A673 (cell line): ENCODE measurements at regions not wholly inside any gene's neighbourhood (a gene's known extent, or its start where the extent isn't known, plus 50 kb on each side); places are given as distances from the start of the nearest gene placed in this dataset.

Experiments used
- BruUV-seq: library from RNA; stranded (reverse); fragments of 400-500 nt; replicated peaks from 2 replicates; lab custom pipeline; 2021; lab: Mats Ljungman, UMichigan
- CTCF ChIA-PET: fragments of 300-600 bp; sonication (Branson Sonifier 250); formaldehyde crosslinking; loops from one replicate; lab custom pipeline; 2022; ENCODE audit warnings: antibody characterized with exemption; lab: Charles Lee
- POLR2A ChIA-PET: fragments of 300-600 bp; sonication (Branson Sonifier 250); formaldehyde crosslinking; loops from one replicate; lab custom pipeline; 2022; ENCODE audit warnings: antibody characterized with exemption; ENCODE audit not compliant: low non-redundant PET; lab: Charles Lee
- DNase-seq: peaks from one replicate; pipeline ENCODE4 v3.0.0-alpha.2; 2015; ENCODE audit warnings: low spot score
- H3K27ac ChIP-seq: fragments of 200-600 bp; sonication (generic); 2 replicates; pipeline ENCODE4 v1.5.1; 2016; ENCODE audit warnings: mixed run types, low read depth, mild to moderate bottlenecking, mixed read lengths, antibody characterized with exemption, low read length; ENCODE audit not compliant: poor library complexity, severe bottlenecking
- H3K27me3 ChIP-seq: fragments of 200-600 bp; sonication (generic); replicated peaks from 2 replicates; pipeline ENCODE4 v1.6.1; 2017; ENCODE audit warnings: mixed run types, low read depth, mild to moderate bottlenecking, mixed read lengths, antibody characterized with exemption, low read length; ENCODE audit not compliant: insufficient read depth, poor library complexity
- H3K36me3 ChIP-seq: fragments of 200-600 bp; sonication (generic); 2 replicates; pipeline ENCODE4 v1.6.1; 2016; ENCODE audit warnings: mixed run types, mild to moderate bottlenecking, mixed read lengths, antibody characterized with exemption, low read length; ENCODE audit not compliant: insufficient read depth, poor library complexity, severe bottlenecking
- H3K4me1 ChIP-seq: fragments of 200-600 bp; sonication (generic); 2 replicates; pipeline ENCODE4 v1.6.1; 2017; ENCODE audit warnings: mixed run types, mild to moderate bottlenecking, mixed read lengths, antibody characterized with exemption, low read length; ENCODE audit not compliant: insufficient read depth, poor library complexity, severe bottlenecking
- H3K4me3 ChIP-seq: fragments of 200-600 bp; sonication (generic); 2 replicates; pipeline ENCODE4 v1.5.1; 2016; ENCODE audit warnings: low read depth, mixed run types, mild to moderate bottlenecking, mixed read lengths, low read length; ENCODE audit not compliant: poor library complexity, severe bottlenecking
- H3K9me3 ChIP-seq: fragments of 200-600 bp; sonication (generic); 2 replicates; pipeline ENCODE4 v1.6.1; 2016; ENCODE audit warnings: mixed run types, low read depth, mild to moderate bottlenecking, mixed read lengths, antibody characterized with exemption, low read length; ENCODE audit not compliant: poor library complexity, severe bottlenecking
- EZH2 ChIP-seq: fragments of 200-600 bp; sonication (generic); IDR thresholded peaks from 2 replicates; pipeline ENCODE4 v1.6.1; 2017; ENCODE audit warnings: borderline replicate concordance, low read depth, mild to moderate bottlenecking, mixed read lengths, antibody characterized with exemption, low read length; ENCODE audit not compliant: poor library complexity, severe bottlenecking
- intact Hi-C: fragments of 100-400 bp; cut with micrococcal nuclease; formaldehyde crosslinking; loops from one replicate; pipeline ENCODE4 v1.10.0; 2022; ENCODE audit not compliant: unreplicated experiment
- TF ChIP-seq, protein P1 (sequence below): fragments of 300-800, 200-600 bp; sonication (generic); conservative IDR thresholded peaks from 2 replicates; pipeline ENCODE4 v1.5.1; 2017; ENCODE audit warnings: low read depth, mild to moderate bottlenecking, antibody characterized with exemption, low read length, moderate library complexity, mixed read lengths

- no TSS peak for BruUV-seq
- H3K9me3 ChIP-seq: no peaks in the 10 kb centered on the region
- H3K27me3 ChIP-seq: no peaks in the 10 kb centered on the region
- no peaks in the 10 kb centered on the region for H3K36me3 ChIP-seq
- ChIA-PET CTCF (interaction anchor here (0.6 kb wide), 1 partner anchor 45 kb away, joined by 3 read pairs; no protein-coding TSS in a partner anchor), POLR2A (no interaction called here)
- DNase-seq: no peak
- TF ChIP-seq EZH2: no peak
- TF ChIP-seq, protein P1, sequence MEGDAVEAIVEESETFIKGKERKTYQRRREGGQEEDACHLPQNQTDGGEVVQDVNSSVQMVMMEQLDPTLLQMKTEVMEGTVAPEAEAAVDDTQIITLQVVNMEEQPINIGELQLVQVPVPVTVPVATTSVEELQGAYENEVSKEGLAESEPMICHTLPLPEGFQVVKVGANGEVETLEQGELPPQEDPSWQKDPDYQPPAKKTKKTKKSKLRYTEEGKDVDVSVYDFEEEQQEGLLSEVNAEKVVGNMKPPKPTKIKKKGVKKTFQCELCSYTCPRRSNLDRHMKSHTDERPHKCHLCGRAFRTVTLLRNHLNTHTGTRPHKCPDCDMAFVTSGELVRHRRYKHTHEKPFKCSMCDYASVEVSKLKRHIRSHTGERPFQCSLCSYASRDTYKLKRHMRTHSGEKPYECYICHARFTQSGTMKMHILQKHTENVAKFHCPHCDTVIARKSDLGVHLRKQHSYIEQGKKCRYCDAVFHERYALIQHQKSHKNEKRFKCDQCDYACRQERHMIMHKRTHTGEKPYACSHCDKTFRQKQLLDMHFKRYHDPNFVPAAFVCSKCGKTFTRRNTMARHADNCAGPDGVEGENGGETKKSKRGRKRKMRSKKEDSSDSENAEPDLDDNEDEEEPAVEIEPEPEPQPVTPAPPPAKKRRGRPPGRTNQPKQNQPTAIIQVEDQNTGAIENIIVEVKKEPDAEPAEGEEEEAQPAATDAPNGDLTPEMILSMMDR: no peak
- H3K27ac ChIP-seq: no peak overlapping the region
- intact Hi-C loops: no loop called here
- H3K4me1 ChIP-seq: no peaks in the 10 kb centered on the region
- no peak overlapping the region for H3K4me3 ChIP-seq
These were observed 166.9 kb downstream of the PTCSC3 start for GRCh38 chr14:36009643-36010042.

GRCh38 chr14:36006623-36007022 is 169.9 kb downstream of the PTCSC3 start:
- ChIA-PET CTCF (no interaction called here), POLR2A (no interaction called here)
- intact Hi-C loops: no loop called here
- H3K27ac ChIP-seq: no peak overlapping the region
- BruUV-seq: no TSS peak
- H3K36me3 ChIP-seq: no peaks in the 10 kb centered on the region
- H3K27me3 ChIP-seq: no peaks in the 10 kb centered on the region
- H3K4me1 ChIP-seq: no peaks in the 10 kb centered on the region
- no peaks in the 10 kb centered on the region for H3K9me3 ChIP-seq
- no peak overlapping the region for H3K4me3 ChIP-seq
- no peak for TF ChIP-seq EZH2
- no peak for DNase-seq

DNA sequence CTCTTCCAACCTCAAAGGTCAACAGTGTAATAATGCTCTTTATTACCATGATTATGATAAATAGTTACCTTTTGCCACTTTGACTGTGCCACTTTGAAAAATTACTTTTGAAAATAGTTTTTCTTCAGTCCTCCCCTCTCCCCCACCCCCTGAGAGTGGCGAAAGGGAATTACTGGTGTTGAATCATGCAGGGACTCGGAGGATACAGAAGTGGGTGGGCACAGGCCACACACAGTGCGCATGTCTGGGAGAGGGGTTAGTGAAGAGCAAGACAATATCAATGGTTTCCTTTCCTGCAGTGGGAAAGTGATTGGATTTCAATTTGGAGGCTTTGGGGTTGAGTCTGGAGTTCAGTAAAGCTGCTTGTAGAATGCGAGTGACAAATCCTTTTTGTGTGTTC is 170.9 kb downstream of the PTCSC3 start:
- no peak overlapping the region for H3K4me3 ChIP-seq
- DNase-seq: no peak
- BruUV-seq: no TSS peak
- no peaks in the 10 kb centered on the region for H3K27me3 ChIP-seq
- CTCF ChIA-PET: no interaction called here
- no peaks in the 10 kb centered on the region for H3K36me3 ChIP-seq
- TF ChIP-seq, protein P1: no peak
- no peak for TF ChIP-seq EZH2
- POLR2A ChIA-PET: no interaction called here
- no peaks in the 10 kb centered on the region for H3K4me1 ChIP-seq
- H3K9me3 ChIP-seq: no peaks in the 10 kb centered on the region
- intact Hi-C loops: no loop called here
- H3K27ac ChIP-seq: no peak overlapping the region

GRCh38 chr14:36001936-36002335 is 174.6 kb downstream of the PTCSC3 start:
- no peak for DNase-seq
- Histone ChIP-seq H3K27ac (no peak overlapping the region), H3K4me1 (no peaks in the 10 kb centered on the region), H3K4me3 (no peak overlapping the region), H3K27me3 (no peaks in the 10 kb centered on the region), H3K9me3 (no peaks in the 10 kb centered on the region), H3K36me3 (no peaks in the 10 kb centered on the region)
- intact Hi-C loops: no loop called here
- no TSS peak for BruUV-seq
- CTCF ChIA-PET: no interaction called here
- POLR2A ChIA-PET: no interaction called here
- TF ChIP-seq EZH2: no peak
- TF ChIP-seq, protein P1: no peak
